ENCODE measurements at regions not wholly inside any gene's neighbourhood (a gene's known extent, or its start where the extent isn't known, plus 50 kb on each side); places are given as distances from the start of the nearest gene placed in this dataset.
"Not testable (repeated sequence)": the region's sequence is repeated elsewhere in the genome, so short reads cannot be mapped to it uniquely, and the experiment has no call there.

DNA sequence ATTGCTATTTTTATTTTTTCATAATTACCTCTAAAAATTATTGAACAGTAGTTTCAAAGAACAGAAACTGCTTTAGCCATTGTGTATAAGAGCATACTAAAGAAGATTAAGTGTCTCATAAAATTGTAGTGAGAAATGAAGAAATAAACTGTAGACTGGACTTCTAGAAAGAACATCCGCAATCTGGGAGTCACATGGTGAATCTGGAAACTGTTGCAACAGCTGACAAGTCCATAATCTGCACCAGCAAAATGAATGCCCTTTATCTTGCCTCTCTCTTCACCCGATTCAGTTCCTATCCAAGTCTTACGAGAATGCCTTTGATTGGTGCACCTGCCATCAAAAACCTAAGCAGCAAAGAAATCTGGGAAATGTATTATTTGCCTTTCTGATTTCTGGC is 312.9 kb downstream of the NAF1 start:
- no peak for ATAC-seq
- intact Hi-C loops (cut with DNase I), result no loop called here
- DNase-seq, result no peak

GRCh38 chr4:162852642-162853041 is 314.0 kb downstream of the NAF1 start:
- DNase-seq (no peak), ATAC-seq (no peak)
- intact Hi-C loops (cut with DNase I), result no loop called here

GRCh38 chr4:162851241-162851758 is 315.4 kb downstream of the NAF1 start:
- DNase-seq; intact Hi-C loops (cut with DNase I); ATAC-seq: not testable (repeated sequence)

GRCh38 chr4:162849937-162850336 is 316.8 kb downstream of the NAF1 start:
- no peak for DNase-seq
- intact Hi-C loops (cut with DNase I), result no loop called here
- ATAC-seq, result no peak

DNA sequence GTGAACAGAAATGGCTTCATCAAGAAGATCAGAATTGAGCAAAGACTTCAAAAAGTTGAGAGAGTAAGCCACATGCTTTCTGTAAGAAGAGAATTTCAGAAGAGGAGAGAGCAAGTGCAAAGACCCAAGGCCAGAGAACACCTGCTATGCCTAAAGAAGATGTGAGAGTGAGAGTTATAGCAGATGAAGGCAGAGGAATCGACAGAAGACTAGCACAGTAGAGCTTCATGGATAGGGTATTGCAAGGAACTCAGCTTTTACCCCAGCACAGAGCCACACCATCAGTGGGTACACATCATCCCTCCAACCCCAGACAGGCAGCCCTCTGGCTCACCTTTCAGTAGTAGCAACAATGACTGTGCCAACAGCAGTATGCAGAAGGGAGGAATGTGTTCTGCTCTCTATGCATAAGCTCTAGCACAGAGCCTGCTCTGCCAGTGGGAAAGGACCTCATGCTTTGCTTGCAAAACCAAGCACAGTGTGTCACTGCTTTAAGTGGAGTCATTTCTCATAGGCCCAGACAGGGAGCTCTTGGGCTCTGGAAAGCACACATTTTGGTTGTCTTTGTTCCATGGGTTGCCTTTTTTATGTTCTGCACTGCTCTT is 318.6 kb downstream of the NAF1 start:
- DNase-seq (no peak), ATAC-seq (no peak)
- intact Hi-C loops (cut with DNase I), result no loop called here

- peak in 1 of 2 donors; percentile 30 for ATAC-seq
- intact Hi-C loops (cut with DNase I), result no loop called here
- DNase-seq, result no peak
These were observed 324.9 kb downstream of the NAF1 start for GRCh38 chr4:162841753-162842152.

- ATAC-seq, result no peak
- DNase-seq, result no peak
- intact Hi-C loops (cut with DNase I), result no loop called here
These were observed 326.9 kb downstream of the NAF1 start for GRCh38 chr4:162839814-162840213.

DNA sequence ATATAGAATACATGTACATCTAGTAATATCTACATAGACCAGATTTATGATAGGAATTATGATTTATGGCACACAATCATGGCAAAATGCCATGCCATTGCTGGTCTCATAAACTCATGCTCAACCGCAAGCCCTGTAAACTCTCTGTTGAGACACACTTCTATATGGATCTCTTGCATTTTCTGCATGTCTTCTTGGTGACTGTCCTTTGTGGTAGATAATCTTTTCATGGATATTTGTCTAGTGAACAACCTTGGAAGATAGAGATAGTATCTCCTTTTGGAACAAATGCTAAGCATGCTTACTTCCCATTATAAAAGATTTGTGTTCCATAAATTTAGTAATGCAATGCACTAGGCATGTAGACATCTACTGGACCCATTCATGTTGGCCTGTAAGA is 328.0 kb downstream of the NAF1 start:
- intact Hi-C loops (cut with DNase I), result no loop called here
- no peak for ATAC-seq

GRCh38 chr4:162837679-162838078 is 329.0 kb downstream of the NAF1 start:
- ATAC-seq, result peak in 1 of 2 donors; percentile 35
- intact Hi-C loops (cut with DNase I), result no loop called here
- no peak for DNase-seq

More for the DNA sequence above, 328.0 kb downstream of the NAF1 start:
- no peak for DNase-seq

GRCh38 chr4:162837241-162837640 is 329.4 kb downstream of the NAF1 start:
- DNase-seq, result no peak
- intact Hi-C loops (cut with DNase I), result no loop called here
- ATAC-seq, result no peak

DNA sequence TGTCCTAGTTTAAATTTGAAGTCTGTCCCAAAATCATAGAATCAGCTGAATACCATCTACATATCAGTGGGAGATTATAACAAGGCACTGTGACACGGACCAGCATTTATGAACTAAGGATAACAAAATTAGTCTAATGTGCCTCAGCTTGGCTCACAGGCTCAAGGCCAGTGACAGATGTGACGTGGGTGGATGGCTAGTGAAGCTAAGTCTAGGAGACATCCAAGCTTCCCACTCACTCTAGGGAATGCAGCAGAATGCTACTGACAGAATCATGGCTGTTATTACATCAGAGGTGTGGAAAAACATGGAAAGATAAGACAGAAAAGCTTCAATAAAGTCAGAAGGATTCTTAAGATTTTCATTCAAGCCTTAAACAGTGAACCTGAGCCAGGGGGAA is 329.9 kb downstream of the NAF1 start:
- intact Hi-C loops (cut with DNase I), result no loop called here
- DNase-seq (no peak), ATAC-seq (peak in 1 of 2 donors; percentile 79)

GRCh38 chr4:162836258-162836657 is 330.4 kb downstream of the NAF1 start:
- intact Hi-C loops (cut with DNase I); DNase-seq; ATAC-seq: not testable (repeated sequence)

DNA sequence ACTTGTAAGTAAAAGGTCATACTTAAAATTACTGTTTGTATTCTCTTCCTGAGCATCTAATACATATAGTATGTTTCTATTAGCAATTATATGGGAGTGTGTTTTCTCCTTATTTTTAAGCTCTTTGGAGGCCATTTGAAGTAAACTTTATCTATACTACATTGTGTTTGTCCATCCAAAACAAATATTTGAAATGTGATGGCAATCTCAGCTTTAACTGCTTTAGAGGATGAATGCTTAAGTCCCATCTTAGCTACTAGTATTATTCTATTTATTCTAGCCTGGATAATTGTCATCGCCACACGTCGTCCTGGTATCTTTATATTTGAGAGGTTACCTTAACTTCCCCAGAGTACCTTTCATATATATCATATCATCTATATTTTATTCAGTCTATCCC is 335.8 kb downstream of the NAF1 start:
- intact Hi-C loops (cut with DNase I), result no loop called here
- DNase-seq, result no peak
- no peak for ATAC-seq

DNA sequence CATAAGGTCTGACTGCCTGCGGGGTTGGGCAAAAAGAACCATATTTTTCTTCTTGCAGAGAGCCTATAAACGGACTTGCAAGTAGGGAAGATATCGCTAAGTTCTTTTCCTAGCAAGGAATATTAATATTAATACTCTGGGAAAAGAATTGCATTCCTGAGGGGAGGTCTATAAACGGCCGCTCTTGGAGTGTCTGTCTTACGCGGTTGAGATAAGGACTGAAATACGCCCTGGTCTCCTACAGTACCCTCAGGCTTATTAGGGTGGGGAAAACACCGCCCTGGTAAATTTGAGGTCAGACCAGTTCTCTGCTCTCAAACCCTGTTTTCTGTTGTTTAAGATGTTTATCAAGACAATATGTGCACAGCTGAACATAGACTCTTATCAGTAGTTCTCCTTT is 349.3 kb downstream of the NAF1 start:
- intact Hi-C loops (cut with DNase I); DNase-seq; ATAC-seq: not testable (repeated sequence)

GRCh38 chr4:162804351-162804924 is 362.3 kb downstream of the NAF1 start:
- DNase-seq, result no peak
- intact Hi-C loops (cut with DNase I), result no loop called here
- ATAC-seq, result no peak

DNA sequence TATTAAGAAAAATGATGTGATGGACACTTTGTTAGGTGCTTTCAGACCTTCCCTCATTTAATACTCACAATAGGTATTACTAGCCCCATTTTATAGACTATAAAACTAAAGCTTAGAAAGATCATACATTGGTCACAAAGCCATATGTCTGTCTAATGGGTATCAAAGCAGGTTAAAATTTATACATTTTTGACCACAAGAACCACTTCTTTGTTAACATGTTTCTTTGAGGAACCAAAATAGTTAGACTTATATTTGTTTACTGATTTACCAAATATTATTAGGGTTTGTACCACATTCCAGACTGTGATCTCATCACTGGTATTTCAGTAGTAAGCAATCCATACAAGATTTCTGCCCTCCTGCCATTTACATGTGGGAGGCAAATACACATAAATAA is 363.3 kb downstream of the NAF1 start:
- intact Hi-C loops (cut with DNase I), result no loop called here
- DNase-seq (no peak), ATAC-seq (no peak)

DNA sequence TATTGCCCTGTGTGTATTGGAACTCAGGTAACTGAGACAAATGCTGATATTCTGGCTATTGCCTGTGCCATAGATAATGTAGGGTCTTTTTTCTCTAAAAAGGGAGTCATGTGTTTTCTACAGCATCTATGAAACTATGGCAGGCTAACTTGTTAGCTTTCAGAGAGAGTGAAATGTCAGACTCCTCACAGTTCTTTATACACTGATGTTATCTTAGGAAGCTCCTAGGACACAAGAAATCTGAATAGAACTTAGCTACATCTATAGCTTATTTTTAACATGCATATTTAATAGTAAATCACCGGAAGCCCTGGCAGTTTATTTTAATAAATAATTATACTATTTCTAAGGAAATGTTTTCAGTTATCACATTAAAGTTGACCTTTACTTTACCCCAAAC is 369.6 kb downstream of the NAF1 start:
- intact Hi-C loops (cut with DNase I), result no loop called here
- no peak for DNase-seq
- ATAC-seq, result no peak

DNA sequence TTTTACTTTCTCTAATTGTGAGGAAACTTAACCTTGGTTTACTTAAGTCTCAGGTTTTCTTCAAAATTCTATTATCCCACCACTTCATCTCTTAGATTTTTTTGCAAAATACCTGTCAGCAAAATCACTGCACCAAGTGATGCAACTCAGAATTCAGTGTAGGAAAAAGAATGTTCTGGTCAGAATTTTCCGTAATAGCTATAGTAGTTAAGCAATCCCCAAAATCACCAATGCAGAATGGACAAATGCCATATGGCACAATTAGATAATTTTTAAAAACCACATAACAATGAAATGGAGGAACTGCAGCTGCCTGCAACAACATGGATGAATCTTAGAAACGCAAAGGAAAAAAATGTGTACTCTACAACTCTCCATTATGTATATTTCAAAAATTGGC is 373.1 kb downstream of the NAF1 start:
- DNase-seq, result no peak
- intact Hi-C loops (cut with DNase I), result no loop called here
- no peak for ATAC-seq

DNA sequence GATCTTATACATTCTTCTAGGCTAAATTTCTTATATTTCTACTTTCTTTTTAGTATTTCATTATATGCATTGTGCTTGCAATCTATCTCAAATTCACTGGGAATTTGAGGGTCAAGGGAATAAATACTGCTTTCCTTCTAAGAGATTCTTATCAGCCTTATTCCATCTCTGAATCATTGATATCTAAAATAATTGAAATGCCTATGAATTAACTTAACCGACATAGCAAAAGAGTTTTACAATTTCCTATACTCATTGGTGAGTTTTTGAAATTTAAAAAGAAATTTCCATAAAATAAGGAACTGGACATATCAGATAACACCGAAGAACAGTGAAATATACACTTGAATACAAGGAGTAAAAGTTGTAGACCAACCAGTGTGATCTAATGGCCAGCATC is 373.7 kb downstream of the NAF1 start:
- ATAC-seq, result no peak
- DNase-seq, result no peak
- intact Hi-C loops (cut with DNase I), result no loop called here

GRCh38 chr4:162791226-162791625 is 375.5 kb downstream of the NAF1 start:
- DNase-seq (no peak), ATAC-seq (no peak)
- intact Hi-C loops (cut with DNase I), result no loop called here

DNA sequence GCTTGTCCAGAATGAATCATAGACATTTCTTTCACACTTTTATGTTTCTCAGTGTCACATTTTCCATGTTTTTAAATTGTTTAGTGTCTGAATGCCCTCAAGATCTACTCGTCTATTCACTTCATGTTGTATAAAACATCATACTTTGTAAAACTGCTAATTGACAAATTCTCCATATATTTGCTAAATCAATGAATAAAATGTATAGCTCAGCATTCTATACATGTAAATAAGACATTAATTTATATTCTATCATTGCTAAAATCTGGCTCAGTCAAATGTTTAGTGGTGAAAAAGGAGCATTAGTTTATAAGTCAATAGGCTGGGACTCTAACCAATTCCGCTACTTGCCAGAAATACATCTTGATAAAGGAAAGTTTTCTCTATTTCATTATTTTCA is 379.6 kb downstream of the NAF1 start:
- DNase-seq (no peak), ATAC-seq (no peak)
- intact Hi-C loops (cut with DNase I), result no loop called here

Measured in left cardiac atrium (tissue), 4 donors.